Amygdala (tissue), 56 donors: ENCODE measurements at regions not wholly inside any gene's neighbourhood (a gene's known extent, or its start where the extent isn't known, plus 50 kb on each side); places are given as distances from the start of the nearest gene placed in this dataset.

Source experiments
- DNase-seq, 56 donors: peaks; one replicate each; lab custom pipeline; 2025; lab: John Stamatoyannopoulos, UW

DNA sequence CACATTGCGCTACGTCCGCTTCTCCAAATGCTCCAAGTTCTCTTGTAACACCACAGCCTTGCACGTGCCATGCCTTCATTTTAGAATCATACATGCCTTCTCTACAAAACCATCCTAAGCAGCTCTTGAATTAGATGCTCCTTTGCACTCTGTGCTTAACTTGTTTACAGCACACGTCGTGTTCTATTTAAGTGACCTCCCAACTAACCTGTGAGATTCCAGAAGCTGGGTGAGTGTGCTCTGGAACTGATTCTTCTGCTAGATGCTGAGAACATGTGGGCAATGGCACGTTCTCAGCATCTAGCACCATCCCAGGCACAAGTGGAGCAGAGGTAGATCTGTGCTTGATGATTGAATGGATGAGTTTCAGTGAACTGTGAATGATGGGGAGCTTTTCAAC is 100.0 kb upstream of the NEDD9 start:
- no peak for DNase-seq

GRCh38 chr6:11331111-11331510 is 98.6 kb upstream of the NEDD9 start:
- no peak for DNase-seq

DNA sequence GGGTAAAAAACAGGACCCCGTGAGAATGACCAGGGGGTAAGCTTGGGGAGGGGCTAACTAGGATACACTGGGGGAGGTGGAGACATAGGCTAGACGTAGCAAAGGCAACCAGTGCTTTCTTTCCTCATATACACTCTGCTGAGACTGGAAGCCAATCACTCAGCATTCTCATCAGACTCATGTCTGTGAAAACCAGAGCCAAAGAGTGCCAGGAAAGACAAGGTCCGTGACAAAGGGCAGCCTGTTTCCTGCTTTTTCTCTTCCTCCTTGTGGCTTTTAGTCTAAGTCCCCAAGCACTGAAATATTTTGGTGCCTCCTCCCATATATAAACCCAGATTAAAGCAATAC is 97.9 kb upstream of the NEDD9 start:
- peak in 5 of 56 donors; percentile 3 to 42 (median 9) for DNase-seq

DNA sequence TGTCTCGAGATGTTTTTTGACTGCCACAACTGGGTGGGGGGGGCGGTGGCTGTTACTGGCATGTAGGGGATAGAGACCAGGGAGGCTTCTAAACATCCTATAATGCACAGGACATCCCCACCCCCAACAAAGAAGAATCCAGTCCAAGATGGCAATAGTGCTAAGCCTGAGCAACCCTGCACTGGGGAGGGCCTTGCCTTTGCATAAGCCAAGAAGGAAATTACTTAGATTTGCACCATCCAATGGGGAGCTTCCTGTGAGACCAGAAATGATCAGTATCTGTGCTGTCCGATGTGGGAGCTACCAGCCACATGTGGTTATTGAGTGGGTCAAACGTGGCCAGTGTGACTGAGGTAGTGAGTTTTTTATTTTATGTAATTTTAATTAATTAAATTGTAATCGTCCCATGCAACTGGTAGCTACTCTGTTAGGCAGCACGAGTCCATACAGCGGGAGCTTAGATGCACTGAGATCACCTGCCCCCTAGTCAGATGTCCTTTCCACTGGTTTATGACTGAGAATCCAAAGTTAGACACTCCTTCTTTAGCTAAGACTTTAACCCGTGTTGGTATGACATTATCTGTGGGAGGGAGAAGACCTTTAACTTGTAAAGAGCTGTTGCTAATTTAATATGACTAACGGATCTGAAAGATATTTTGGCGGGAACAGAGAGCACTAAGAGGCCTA is 97.4 kb upstream of the NEDD9 start:
- no peak for DNase-seq

DNA sequence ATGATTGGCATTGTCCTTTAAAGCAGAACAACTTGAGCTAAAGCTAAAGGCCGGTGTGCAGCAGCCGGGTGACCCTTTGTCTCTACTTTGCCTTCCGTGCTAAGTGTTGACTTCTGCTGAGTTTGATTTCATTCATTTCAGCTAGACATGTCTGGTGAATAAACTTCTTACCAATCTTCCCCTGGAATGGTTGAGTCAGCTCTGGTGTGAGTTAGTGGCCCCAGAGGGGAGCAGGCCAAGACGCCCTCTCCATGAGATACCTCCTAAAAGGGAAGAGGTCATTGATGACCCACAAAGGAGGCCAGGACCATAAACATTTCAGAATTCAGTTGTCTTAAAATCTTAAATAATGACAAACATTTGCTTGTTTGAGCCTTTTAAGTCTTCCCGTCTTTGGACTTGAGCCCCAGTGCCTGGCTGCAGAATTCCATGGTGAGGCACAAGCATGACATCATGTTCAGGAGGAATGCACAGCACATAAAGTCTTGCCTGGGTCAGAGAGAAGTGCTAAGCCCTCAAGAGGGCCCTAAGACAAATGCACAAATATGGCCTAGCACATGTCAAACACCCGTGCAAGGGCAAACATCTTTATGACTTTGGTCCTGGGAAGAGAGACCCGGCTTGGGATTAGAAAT is 96.3 kb upstream of the NEDD9 start:
- DNase-seq, result no peak

DNA sequence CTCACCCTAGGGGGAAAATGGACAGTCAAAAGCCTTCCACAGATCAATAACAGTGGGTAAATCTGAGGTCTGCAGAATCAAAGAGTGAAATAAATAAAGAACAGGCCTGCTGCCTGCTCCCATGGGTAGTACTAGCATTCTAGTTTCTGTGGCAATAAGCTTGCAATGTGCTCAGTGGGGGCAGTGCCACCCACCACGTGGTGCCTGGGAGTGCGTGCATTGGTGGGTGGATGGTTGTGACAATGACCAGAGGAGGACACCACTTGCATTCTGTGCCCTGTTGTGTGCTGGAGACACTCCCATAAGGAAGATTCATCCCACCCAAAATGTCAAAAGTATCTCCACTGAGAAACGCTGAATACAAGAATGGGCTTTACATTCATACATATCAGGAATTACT is 95.5 kb upstream of the NEDD9 start:
- no peak for DNase-seq

DNA sequence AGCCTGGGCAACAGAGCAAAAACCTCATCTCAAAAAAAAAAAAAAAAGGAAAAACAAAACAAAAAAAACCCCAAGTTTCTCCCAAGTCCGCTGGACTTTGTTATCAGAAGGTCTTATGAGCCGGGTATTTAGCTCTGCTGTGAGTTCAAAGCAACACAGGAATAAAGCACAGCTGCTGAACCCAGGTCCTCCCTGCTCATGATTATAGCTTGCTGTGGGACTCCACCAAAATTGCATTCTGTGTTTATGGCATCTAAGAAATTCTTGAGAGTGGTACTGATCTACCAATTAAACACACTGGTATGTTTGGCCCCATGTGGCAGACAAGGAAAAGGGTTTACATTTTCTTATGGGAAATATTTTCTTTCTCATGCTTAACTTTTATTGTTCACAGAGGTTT is 93.6 kb upstream of the NEDD9 start:
- no peak for DNase-seq

- DNase-seq, result no peak
These were observed 92.1 kb upstream of the NEDD9 start for GRCh38 chr6:11324453-11325015.

- DNase-seq, result peak in 11 of 56 donors; percentile 4 to 27 (median 13)
These were observed 91.4 kb upstream of the NEDD9 start for GRCh38 chr6:11323666-11324452.

- DNase-seq, result no peak
These were observed 89.9 kb upstream of the NEDD9 start for GRCh38 chr6:11322252-11322885.

DNA sequence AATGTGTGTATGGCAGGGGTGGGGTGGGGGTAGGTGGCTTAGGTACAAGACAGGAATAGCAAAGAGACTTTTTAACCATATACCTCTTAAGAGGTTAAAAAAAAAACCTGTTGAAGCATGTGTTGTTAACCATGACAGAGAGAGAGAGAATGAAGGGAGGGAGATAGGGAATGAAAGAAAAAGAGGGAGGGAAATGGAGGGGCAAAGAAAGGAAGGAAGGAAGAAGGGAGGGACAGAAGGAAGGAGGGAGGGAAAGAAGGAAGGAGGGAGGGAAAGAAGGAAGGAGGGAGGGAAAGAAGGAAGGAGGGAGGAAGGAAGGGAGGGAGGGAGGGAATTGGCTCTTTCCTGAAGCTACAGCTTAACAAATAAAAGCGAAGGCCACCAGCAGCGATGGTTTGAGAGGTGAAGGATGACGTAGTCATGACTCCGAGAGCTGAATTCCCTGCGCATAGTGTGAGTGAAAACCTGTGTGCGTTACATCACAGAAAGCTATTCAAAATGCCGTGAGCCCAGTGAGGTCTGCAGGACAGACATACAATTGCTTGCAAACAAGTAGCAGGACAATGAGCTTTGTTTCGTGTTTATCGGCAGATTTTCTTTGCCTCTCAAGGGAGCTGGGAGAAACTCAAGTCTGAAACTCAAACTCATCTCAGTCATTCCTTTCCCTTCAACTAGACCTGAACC is 88.6 kb upstream of the NEDD9 start:
- no peak for DNase-seq

DNA sequence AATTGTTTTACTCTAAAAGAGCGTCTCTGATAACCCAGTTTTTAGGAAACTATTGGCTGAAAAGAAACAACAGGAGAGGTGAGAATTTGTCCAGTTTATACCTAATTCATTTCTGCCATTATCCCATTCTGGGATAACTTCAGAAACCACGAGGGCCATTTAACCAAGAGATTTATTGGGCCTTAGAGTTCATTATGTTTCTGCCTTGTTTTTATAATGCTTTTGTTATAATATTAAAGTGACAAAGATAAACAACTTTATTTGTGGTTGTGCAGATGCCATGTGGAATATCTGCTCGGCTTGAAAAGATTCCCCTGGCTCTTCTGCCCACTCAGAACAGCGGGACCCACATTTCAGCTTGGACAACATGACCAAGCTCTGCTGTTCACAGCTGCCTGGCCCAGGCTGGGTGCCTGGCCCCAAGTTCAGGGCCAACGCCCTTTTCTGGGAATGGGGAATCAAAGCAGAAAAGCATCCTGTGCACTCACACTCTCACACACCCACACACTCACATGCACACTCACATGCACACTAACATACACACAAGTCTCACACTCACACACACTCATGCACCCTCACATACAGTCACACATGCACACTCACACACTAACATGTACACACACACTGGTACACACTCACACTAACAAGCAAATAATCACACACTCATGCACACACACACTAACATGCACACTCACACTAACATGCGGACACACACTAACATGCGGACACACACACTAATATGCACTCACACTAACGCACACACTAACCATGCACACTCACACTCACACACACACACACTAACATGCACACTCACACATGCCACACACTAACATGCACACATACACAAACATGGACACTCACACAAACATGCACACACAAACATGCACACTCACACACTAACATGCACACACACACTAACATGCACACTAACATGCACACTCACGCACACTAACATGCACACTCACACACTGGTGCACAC is 86.7 kb upstream of the NEDD9 start:
- no peak for DNase-seq

DNA sequence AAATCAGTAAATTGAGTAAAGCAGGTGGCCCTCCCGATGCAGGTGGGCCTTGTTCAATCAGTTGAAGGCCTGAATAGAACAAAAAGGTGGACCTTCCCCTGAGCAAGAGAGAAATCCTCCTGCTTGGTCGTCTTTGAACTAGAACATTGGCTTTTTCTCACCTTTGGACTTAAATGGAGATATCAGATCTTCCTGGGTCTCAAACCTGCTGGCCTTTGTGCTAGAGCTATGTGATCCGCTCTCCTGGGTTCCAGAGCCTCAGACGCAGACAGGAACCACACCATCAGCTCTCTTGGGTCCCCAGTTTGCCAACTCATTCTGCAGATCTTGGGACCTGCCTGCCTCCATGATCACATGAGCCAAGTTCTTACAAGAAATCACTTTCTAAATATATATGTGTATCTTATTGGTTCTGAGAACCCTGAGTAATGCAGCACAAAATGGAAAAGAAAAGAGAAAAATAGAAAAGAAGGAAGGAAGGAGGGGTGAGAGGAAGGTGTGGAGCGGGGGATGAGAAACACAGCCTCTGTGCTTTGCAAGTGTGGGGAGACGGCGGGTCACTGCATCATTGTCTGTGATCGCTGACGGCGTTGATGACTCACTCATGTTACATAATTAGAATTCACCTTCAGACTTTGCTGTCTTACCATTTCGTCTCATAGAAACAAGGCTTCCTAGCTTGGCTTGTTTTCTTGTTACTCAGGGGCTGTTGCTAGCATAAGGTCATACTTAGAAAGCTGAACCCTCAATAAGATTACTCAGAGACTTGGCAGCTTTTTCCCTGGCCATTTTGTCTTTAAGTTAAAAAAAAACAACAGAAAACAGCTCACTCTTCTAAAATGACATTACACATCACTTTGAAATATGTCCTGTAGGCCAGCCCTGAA is 85.7 kb upstream of the NEDD9 start:
- peak in 16 of 56 donors; percentile 3 to 37 (median 20) for DNase-seq

GRCh38 chr6:11315743-11316437 is 83.4 kb upstream of the NEDD9 start:
- no peak for DNase-seq

GRCh38 chr6:11313207-11313606 is 80.7 kb upstream of the NEDD9 start:
- no peak for DNase-seq

- no peak for DNase-seq
These were observed 79.5 kb upstream of the NEDD9 start for GRCh38 chr6:11311970-11312369.

DNA sequence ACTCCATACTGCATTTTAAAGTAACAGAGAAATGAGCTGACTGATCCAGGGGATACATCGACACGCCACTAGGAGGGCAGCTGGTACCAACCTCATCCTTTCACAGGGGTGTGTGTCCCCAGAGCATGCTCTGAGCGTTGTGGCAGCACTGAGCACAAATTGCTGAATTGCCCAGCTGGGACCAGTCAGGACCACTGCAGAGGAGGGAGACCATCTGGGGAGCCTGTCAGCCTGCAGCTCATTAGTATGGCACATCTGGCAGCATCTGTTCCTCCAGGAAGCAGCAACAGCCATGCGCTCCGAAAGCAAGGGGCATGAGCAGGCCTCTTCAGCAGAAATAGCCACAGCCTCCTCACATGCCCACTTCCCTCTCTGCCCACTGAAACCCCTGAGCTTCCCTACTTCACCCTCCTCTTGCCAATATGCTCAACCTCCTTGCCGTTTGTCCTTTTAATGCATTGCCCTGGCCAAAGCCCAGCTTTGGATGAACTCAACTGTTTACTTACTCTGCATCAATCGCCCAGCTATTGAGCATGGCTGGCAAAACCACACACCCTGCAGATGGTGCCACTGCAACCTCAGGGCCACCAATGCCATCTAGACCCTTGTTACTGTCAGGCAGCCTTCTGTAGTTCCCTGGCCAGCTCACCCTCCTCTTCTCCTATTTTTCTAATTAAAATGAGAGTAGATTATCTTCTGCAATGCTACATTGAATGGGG is 77.6 kb upstream of the NEDD9 start:
- DNase-seq, result peak in 8 of 56 donors; percentile 2 to 29 (median 12)
